ENCODE measurements at regions not wholly inside any gene's neighbourhood (a gene's known extent, or its start where the extent isn't known, plus 50 kb on each side); places are given as distances from the start of the nearest gene placed in this dataset.
"Not testable (repeated sequence)": the region's sequence is repeated elsewhere in the genome, so short reads cannot be mapped to it uniquely, and the experiment has no call there.

DNA sequence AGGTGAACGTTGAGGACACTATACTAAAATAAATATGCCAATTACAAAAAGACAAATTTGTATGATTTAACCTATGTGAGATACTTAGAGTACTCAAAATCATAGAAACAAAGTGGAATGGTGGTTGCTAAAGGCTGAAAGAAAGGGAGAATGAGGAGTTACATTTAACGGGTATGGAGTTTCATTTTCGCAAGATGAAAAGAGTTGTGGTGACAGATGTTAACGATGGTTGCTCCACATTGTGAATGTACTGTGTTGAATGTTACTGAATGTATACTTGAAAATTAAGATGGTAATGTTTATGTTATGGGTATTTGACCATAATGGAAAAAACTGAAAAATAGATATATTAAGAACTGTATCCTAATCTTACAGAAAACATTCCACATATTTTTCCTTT lies 51.3 kb upstream of the MOCS2 start:
- no peak for DNase-seq

DNA sequence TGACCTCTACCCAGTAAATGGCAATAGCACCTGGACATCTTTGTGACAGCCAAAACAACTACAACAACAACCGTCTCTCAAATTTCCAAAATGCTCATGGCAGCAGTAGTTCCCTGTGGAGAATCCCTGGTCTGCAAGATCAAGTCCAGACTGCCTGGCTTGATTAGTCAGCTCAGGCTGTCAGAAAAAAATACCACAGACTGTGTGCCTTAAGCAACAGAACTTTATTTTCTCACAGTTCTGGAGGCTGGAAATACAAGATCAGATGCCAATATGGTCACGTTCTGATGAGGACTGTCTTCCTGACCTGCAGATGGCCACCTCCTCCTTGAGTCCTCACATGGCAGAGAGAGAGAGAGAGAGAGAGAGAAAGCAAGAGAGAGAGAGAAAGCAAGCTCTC lies 52.3 kb upstream of the MOCS2 start:
- DNase-seq: no peak

DNA sequence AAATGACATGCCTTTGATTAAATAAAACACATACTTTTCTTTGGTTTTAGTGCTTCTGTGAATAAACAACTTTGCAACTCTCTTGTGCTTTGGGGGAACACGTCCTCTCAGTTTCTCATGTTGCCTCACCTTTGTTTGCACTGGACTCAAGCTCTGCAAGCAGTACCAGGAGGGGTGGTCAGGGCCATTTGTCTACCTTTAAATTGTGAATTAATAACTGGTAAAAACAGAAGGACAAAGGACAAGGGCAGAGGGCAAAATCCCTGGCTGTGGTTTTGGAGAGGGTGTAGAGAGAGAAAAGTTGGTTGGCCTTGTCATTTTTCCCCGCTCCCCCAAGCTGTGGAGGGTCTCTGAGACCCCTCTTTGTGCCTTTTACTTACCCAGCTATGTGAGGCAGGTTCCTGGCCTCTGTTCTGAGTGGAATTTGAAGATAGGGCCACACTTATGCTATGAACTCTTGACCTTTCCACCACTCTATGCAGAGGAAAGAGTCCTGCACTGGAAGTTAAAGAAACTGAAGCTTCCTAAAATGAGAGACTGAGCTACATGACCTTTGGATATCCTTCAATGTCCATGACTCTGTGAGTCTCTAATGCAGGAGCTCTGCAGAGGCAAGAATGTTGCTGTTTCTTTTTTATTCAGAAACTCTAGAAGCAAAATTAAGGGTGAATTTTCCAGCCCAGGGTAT lies 55.1 kb upstream of the MOCS2 start:
- no peak for DNase-seq

DNA sequence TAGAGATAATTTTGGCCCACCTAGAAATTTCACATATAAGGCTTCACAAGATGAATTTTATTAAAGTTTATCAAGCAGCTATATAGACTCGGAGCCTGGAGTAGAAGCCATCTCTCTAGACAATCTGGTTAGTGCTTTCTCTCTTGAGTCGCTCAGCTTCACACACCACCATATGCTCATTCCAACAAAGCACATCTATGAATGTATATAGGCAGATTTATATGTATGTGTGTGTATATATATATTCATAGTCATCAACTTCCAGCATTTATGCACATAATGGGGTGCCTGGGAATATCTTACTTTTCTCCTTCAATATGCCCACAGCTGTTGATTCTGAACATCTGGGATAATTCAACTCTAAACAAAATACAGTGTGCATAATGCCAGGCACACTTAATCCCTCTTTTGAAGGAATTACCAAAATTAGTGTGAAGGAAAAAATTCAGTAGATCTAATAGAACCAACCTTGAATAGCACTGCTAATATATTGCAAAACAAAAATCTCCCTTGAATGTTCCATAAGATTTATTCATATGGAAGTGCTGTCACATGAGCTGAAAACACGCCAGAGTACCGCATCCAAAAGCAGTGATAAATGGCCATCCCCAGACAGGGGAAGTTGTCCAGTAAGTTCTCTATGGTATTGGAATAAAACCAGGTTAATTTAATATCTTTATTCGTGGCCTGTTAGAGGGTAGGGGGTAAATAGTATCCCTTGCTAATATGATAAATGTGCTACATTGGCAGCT lies 56.0 kb upstream of the MOCS2 start:
- no peak for DNase-seq

DNA sequence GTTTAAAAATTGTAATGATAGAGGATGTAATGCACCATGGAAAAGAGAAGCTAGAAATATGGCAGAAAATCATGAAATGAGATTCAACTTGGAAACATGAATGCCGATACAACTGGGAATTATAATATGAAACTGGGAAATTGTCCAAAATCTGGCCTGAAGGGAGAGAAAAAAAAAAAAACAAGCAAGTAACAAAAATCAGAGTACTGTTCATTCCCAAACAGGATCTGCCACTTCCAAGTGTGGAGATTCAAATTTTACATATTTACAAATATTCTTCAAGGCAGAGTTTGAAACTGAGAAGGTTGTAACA lies 56.6 kb upstream of the MOCS2 start:
- no peak for DNase-seq

DNA sequence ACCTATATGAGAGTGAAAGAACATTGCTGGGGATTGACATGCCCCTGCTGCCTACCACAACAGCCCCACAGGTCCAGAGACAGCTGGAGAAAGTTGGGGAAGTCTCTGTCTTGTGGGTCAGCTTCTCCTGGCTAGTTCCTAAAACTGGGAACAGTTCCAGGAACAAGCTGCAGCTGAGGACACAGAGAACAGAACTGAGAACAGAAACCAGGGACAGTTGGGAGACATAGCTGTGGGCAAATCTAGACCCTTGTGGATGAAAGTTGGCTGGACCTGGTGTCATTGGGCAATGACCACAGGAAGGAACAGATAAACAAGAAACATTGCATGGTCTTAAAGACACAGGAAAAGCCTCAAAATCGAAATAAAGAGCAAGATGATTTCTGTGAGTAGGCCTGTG lies 58.3 kb upstream of the MOCS2 start:
- DNase-seq: no peak

DNA sequence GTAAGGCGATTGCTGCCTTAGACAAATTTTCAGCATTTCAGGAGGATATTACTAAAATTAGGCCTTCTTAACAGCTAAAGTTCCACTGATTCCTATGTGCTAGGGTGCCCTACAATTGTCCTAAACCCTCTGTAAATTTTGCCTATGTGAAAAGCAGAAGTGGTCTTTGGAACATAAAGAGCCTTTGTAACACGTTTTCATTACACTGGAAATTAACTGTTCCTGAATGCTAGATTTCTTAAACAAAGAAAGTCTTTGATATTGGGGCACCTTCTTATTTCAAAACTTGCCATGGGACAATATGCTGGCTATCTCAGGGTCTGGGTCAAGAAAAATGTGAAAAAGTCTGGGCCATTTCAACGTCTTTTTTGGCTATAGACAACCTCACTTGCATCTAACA lies 60.4 kb upstream of the MOCS2 start:
- DNase-seq: no peak

DNA sequence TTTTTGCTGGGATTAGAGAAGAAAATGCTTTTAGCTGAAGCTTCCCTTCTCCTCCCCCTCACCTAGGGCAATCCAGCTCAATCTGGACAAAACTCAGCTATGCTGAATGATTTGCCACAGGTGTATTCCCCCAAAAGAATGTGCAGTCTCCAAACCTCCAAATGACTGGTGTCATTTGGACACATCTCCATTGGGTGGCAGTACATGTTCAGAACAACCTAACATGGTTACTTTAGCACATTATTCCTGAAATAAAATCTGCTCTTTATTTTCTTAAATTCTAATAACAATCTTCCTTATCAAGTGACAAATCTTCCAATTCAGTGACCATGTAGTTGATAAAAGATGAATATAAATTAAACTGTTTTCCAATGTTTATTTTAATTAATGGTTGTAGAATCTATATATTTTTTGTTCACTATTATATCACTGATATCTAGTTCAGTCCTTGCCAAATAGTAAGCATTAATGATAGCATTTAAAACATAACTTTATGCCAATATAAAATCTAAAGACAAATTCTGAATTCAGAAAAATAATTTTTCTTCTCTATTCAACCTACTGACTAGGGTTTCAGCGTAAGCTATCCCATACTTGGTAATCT lies 61.3 kb upstream of the MOCS2 start:
- DNase-seq: no peak

DNA sequence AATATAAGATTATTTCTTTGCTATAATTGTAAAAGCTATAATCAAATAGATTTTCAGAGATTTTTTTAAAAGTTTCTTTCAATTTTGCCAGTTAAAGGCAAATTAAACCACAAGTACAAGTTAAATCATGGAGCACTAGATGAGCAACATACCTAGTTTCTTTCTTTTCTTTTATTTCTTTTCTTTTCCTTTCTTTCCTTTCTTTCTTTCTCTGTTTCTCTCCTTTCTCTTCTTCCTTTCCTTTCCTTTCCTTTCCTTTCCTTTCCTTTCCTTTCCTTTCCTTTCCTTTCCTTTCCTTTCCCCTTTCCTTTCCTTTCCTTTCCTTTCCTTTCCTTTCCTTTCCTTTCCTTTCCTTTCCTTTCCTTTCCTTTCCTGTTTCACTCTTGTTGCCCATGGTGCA lies 62.5 kb upstream of the MOCS2 start:
- DNase-seq: not testable (repeated sequence)

DNA sequence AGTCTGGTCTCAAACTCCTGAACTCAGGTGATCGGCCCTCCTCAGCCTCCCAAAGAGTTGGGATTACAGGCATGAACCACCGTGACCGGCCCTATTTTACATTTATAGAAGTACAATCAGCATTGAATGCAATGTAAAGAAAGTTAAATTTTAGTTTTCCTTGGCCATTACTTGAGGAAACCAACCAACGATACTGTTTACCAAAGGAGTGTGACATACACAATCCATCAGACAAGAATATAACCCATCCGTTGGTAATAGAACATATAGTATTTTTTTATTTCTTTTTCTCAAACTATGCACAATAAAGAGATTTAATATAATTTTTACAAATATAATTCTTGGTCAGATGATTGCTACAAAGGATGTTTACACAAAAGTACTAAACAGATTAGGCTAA lies 63.1 kb upstream of the MOCS2 start:
- no peak for DNase-seq

DNA sequence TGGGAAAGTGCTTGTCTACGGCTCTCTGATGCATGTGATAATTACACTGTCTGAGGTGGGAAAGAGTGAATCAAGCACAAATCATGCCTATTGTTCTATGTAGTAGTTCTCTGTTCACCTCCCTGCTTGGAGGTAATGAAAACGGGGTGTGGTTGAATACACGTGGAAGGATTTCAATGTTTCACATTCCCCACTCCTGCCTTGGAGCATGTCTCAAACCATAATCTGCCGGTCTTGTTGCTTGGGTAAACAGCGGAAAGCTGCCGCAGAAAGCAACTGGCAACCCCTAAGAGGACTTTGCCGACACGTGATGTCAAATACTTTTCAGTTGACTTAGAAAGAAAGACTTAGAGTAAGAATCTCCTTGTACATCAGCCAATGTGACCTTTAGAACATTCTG lies 63.5 kb upstream of the MOCS2 start:
- no peak for DNase-seq

DNA sequence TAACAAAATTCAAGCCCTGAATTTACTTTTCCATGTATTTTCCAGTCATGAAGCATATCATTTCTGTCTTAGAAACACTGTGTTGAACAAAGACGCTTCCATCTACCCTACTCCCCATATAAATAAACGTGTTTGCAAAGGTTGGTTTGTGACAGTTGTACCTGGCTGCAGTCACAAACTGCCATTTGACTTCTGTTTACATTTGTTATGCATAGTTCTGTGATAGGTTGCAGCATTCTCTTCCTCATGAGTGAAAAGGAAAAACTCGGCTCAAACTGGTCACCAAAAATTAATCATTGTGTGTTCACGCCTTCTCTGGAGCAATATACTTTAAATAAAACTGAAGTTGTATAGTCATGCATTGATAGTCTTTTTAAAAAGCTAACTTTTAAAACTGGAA lies 69.3 kb upstream of the MOCS2 start:
- no peak for DNase-seq

DNA sequence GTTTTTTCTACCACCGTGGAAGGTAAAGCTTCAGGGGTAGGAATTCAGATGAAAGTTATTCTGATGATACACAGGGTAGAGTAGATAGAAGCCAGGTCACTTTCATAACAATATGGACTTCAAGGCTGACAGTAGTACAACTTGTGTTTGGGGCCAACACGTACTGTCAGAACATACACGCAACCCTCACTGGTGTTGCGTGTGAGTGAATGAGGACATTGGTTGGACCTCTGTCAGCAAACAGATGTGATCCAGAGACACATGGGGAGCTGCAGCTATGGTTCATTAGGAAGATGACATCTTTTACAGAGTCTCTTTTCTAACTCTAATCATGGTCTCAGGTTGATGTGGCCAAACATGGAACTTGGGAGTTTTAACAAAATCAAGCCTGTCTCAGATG lies 70.1 kb upstream of the MOCS2 start:
- no peak for DNase-seq

DNA sequence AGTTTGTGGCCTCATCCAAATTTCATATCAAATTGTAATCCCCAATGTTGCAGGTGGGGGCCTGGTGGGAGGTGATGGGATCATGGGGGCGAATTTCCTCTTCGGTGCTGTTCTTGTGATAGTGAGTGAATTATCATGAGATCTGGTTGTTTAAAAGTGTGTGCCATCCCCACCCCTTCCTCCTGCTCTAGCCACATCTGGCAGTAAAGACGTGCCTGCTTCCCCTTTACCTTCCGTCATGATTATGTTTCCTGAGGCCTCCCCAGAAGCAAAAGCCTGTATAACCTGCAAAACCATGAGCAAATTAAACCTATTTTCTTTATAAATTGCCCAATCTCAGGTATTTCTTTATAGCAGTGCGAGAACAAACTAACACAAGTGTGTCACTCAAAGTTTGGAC lies 71.0 kb upstream of the MOCS2 start:
- DNase-seq: no peak

DNA sequence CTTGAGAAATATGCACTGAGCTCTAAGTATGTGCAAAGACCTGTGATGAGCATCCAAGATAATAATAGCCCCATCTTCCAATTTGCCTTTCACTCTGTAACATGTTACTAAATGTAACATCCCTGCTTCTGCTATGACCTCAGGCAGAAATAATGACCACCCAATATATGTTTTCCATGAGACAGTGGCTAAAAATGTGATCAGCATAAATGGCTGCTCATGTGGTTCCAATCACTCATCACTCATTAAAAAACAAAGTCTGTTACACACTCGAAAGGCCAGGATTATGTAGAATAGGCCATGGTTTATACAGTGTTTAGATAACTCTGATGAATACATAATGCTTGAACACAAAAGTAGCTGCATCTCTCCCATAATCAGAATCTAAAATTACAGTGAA lies 71.4 kb upstream of the MOCS2 start:
- no peak for DNase-seq

DNA sequence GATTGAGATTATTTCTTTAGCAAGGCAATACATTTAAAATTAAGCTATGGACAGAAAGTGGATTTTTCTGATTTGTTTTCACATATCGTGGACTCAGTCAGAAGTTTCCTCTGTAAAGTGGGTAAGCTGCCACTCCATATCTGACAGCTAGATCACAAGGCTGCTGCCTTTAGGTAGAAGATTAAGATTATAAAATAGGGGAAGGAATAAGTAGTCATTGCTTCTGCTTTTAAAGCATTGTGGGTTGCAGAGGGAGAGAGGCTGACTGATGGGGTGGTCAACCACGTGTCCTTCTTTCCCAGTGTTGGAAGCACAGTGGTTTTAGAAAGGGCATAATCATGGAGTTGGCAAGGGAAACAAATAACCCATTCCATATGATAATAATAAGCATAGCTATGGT lies 74.3 kb upstream of the MOCS2 start:
- DNase-seq: no peak

DNA sequence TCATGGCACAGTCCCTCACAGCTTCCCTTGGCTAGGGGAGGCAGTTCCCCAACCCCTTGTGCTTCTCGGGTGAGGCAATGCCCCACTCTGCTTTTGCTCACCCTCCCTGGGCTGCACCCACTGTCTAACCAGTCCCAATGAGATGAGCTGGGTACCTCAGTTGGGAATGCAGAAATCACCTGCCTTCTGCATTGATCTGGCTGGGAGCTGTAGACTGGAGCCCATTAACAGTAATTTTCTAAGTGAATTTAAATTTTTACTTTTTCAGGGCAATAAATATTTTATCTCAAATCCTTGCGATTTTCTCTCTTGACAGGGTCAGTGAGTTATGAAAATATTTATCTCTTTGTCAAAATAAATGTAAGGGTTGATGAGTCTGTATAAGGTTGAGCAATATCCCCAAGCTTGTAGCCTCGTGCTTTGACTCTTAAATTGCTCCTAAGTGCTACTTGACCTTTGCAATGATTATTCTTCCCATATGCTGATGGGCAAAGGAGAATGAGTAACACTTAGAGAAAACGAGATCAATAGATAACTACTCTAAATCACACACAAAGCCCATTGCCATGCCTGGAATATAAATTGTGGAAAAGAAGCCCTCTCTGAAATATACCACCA lies 82.1 kb upstream of the MOCS2 start:
- no peak for DNase-seq

DNA sequence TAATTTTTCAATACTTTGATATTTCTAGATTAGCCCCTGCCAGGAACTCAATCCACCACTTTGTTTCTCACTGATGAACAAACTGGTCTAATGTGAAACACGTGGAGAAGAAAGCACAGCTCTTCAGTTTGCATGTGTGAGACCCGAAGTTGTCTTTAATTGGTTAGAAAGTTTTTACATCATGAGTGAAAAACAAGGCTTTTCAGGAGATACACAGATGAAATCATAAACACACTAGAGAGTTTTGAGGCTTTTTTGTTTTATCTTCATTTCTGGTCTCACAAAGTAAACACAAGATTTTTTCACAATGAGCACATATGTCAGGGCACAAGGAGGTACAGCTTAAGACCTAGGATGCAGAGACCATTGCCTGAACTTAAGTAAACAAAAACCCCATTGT lies 84.5 kb upstream of the MOCS2 start:
- DNase-seq: no peak

DNA sequence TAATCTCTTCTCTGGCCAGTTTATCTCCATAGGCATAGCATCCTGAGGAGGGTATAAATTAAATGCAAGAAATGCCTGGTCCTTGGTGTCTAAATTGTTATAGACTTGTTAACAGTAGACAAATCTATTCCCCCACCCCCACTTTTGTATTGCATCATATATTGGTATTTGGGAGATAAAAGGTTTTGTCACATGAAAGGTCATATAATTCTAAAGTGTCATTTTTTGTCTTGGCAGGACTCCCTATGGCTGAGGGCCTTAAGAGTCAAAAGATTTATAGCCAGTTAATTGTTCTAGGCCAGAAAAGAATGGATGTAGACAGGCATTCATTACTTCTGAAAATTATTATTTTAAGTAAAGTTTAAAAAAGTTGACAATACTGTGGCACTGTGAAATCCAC lies 90.3 kb upstream of the MOCS2 start:
- no peak for DNase-seq

DNA sequence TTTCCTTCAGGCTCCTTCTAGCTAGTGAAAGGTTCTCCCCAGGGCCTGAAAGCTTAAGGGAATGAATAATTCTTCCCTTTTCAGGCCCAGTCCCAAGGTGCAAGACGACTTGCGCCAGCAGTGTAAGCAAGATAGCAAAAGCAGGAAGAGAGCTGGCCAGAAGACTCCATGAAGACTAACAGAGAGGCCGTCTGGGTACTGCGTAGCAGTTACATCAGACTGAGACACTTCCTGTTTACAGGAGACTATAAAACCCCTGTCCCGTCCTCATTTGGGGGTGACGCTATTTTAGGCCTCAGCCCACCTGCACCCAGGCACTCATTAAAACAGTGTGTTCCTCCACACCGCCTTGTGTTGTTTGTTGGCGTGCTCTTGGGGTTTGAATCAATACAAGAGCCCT lies 90.7 kb upstream of the MOCS2 start:
- DNase-seq: no peak

DNA sequence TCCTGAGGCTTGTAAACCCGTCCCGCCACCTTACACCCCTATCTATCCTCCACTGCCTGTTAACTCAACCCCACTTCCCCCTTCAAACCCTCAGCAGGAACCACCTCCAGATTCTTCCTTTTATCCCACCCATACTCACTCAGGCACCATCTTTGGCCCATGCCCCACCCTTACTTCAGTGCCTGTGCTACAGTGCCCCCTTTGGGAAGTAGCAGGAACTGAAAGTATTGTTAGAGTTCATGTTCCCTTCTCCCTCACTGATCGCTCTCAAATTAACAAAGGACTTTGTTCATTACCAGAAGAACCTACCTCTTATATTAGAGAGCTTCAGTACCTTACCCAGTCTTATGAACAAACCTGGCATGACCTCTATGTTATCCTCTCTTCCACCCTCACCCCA lies 92.2 kb upstream of the MOCS2 start:
- no peak for DNase-seq

DNA sequence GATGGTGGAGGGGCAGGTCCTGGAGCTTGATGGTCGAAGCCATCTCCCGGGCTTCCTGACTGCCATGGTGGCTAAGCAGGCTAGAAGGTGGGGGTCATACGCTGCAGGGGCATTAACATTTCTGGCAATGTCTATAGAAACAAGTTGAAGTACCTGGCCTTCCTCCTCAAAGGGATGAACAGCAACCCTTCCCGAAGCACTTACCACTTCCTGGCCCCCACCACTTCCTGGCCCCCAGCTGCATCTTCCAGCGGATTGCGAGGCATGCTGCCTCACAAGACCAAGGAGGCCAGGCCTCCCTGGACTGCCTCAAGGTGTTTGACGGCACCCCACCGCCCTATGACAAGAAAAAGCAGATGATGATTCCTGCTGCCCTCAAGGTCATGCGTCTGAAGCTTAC lies 97.0 kb upstream of the MOCS2 start:
- no peak for DNase-seq

DNA sequence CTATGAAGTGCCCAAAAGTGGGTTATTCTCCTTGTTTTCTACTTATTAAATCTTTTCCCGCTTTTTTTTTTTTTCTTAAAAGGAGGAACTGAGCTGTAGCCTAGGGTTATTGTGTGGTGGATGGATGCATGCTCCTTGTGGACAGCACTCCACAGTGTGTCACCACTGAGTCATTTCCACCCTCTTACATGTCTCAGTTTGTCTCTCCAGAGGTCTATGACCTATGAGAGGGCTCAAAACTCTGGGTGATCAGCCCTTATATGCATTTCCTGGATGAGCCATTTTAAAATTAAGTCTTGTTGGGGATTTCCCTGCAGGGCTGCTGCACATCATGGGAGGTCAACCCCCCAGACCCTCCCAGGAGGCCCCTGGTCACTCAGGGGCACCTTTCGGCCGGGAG lies 102.2 kb upstream of the MOCS2 start:
- DNase-seq: no peak

DNA sequence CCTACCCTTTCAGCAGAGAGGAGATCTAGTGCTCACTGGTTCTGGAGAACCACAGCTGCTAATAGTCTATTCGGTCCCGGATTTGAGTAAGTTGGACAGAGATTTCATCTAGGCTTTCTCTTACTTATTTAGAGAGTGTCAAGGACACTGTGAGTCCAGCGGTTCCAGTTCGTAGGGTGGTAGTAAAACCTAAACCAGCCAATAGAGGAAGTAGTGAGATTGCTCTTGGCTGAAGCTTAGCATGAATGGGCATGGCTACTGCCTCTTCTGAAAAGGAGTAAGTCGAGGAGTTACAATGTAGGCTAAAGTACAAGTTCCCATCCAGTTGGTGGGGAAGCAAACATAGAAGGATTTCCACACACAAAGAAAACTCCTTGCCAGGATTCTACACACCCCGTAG lies 109.6 kb upstream of the MOCS2 start:
- no peak for DNase-seq

All from activated CD4-positive, CD25-positive, alpha-beta regulatory T cell (primary cell).